Testis (tissue), 2 donors: ENCODE measurements at regions not wholly inside any gene's neighbourhood (a gene's known extent, or its start where the extent isn't known, plus 50 kb on each side); places are given as distances from the start of the nearest gene placed in this dataset.

ENCODE experiments used
- CTCF ChIP-seq, 3 experiments: fragments of 450-650 bp in 2 of 3; fragments of 200-600 bp in 1 of 3; sonication (generic) in 1 of 3; IDR thresholded peaks; one replicate each; pipeline ENCODE4 v1.5.1; 2016 to 2019; ENCODE audit warnings: antibody characterized with exemption in 3 of 3, mild to moderate bottlenecking in 2 of 3, moderate library complexity in 1 of 3
- POLR2A ChIP-seq: fragments of 450-650 bp; IDR thresholded peaks from one replicate; pipeline ENCODE4 v1.6.1; 2017; ENCODE audit warnings: antibody characterized with exemption, mild to moderate bottlenecking, moderate library complexity

GRCh38 chr13:63304497-63304896 lies 1888.8 kb upstream of the PCDH20 start:
- no peak for TF ChIP-seq CTCF (IDR thresholded peaks at IDR 0.05)
- no peak for TF ChIP-seq POLR2A
